ENCODE measurements at regions not wholly inside any gene's neighbourhood (a gene's known extent, or its start where the extent isn't known, plus 50 kb on each side); places are given as distances from the start of the nearest gene placed in this dataset.
A peak's percentile ranks its signal among the peaks of the same experiment; 100 is the strongest.
"Not testable (repeated sequence)": the region's sequence is repeated elsewhere in the genome, so short reads cannot be mapped to it uniquely, and the experiment has no call there.

GRCh38 chr5:125052584-125052983 is 306.1 kb upstream of the ZNF608 start:
- DNase-seq: no peak

GRCh38 chr5:125053179-125053578 is 306.7 kb upstream of the ZNF608 start:
- no peak for DNase-seq

- no peak for DNase-seq
These were observed 307.7 kb upstream of the ZNF608 start for GRCh38 chr5:125054146-125054545.

GRCh38 chr5:125056671-125057485 is 310.4 kb upstream of the ZNF608 start:
- no peak for DNase-seq

GRCh38 chr5:125057912-125058826 is 311.7 kb upstream of the ZNF608 start:
- DNase-seq: peak; percentile 73

GRCh38 chr5:125059255-125060002 is 313.0 kb upstream of the ZNF608 start:
- DNase-seq: peak; percentile 79

GRCh38 chr5:125061726-125062125 is 315.3 kb upstream of the ZNF608 start:
- no peak for DNase-seq

- DNase-seq: no peak
These were observed 318.4 kb upstream of the ZNF608 start for GRCh38 chr5:125064621-125065438.

- no peak for DNase-seq
These were observed 319.3 kb upstream of the ZNF608 start for GRCh38 chr5:125065741-125066140.

GRCh38 chr5:125070961-125071360 is 324.5 kb upstream of the ZNF608 start:
- DNase-seq: no peak

GRCh38 chr5:125073090-125073489 is 326.7 kb upstream of the ZNF608 start:
- DNase-seq: no peak

- DNase-seq: no peak
These were observed 329.1 kb upstream of the ZNF608 start for GRCh38 chr5:125075567-125075966.

- DNase-seq: not testable (repeated sequence)
These were observed 332.6 kb upstream of the ZNF608 start for GRCh38 chr5:125079028-125079427.

GRCh38 chr5:125081101-125081500 is 334.7 kb upstream of the ZNF608 start:
- DNase-seq: no peak

GRCh38 chr5:125083981-125084380 is 337.5 kb upstream of the ZNF608 start:
- DNase-seq: no peak

GRCh38 chr5:125085797-125086505 is 339.5 kb upstream of the ZNF608 start:
- DNase-seq: no peak

GRCh38 chr5:125088522-125089105 is 342.2 kb upstream of the ZNF608 start:
- DNase-seq: no peak

- DNase-seq: not testable (repeated sequence)
These were observed 345.7 kb upstream of the ZNF608 start for GRCh38 chr5:125092138-125092537.

GRCh38 chr5:125093776-125094175 is 347.3 kb upstream of the ZNF608 start:
- DNase-seq: peak; percentile 39

GRCh38 chr5:125100342-125100741 is 353.9 kb upstream of the ZNF608 start:
- DNase-seq: no peak

- DNase-seq: no peak
These were observed 354.5 kb upstream of the ZNF608 start for GRCh38 chr5:125100951-125101350.

Measured in DMS53 (cell line).